ENCODE measurements at regions not wholly inside any gene's neighbourhood (a gene's known extent, or its start where the extent isn't known, plus 50 kb on each side); places are given as distances from the start of the nearest gene placed in this dataset.
"Not testable (repeated sequence)": the region's sequence is repeated elsewhere in the genome, so short reads cannot be mapped to it uniquely, and the experiment has no call there.

DNA sequence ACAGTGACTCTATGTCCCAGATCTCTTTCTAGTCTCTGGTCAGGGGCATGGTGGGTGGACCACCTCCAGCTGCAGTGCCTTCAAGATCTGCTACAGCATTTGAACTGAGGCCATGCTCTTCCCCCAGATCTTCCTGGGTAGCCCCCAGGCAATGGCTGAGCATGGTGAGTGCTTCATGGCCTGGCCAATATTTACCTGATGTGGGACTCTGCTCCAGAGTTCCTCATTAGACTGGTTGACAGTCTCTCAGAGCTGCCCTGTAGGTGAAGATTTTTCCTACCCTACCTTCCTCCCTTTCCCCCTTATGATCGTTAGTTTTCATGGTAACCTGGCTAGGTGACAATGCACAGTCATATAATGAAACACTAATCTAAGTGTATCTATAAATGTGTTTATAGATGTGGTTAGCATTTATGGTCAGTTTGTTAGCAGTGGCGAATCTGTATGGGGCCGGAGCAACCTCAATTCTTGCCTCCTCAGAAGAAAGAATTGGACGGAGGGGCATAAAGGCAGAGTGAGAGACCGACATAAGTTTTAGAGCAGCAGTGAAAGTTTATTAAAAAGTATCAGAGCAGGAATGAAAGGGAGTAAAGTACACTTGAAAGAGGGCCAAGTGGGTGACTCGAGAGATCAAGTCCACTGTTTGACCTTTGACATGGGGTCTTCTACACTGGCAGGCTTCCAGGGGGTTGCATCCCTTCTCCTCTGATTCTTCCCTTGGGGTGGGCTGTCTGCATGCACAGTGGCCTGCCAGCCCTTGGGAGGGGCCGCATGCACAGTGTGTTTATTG lies 256.3 kb downstream of the CD83 start:
- no peak for DNase-seq

DNA sequence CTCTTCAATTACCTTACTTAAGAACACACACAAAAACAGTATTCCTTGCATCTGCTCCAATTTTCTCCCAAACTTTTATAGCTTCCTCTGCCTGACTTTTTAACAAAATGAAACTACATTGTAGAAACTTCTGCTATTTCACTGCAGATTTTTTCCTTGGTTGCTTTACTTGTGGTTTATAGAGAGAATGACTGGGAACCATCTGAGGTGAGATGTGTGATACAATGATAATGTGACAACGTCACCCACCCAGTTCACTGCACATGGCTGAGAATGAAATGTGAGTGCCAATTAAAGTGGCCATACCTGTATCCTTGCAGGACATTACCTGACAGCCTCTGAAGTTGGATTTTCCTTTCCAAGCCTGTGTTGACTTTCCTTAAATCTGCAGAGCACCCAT lies 258.4 kb downstream of the CD83 start:
- no peak for DNase-seq

- no peak for DNase-seq
These were observed 262.0 kb downstream of the CD83 start for GRCh38 chr6:14379568-14379967.

GRCh38 chr6:14380086-14380820 lies 262.7 kb downstream of the CD83 start:
- DNase-seq: peak; percentile 57

GRCh38 chr6:14380901-14381828 lies 263.6 kb downstream of the CD83 start:
- peak; percentile 43 for DNase-seq

GRCh38 chr6:14381829-14382677 lies 264.5 kb downstream of the CD83 start:
- DNase-seq: peak; percentile 38

GRCh38 chr6:14382678-14383236 lies 265.2 kb downstream of the CD83 start:
- no peak for DNase-seq

DNA sequence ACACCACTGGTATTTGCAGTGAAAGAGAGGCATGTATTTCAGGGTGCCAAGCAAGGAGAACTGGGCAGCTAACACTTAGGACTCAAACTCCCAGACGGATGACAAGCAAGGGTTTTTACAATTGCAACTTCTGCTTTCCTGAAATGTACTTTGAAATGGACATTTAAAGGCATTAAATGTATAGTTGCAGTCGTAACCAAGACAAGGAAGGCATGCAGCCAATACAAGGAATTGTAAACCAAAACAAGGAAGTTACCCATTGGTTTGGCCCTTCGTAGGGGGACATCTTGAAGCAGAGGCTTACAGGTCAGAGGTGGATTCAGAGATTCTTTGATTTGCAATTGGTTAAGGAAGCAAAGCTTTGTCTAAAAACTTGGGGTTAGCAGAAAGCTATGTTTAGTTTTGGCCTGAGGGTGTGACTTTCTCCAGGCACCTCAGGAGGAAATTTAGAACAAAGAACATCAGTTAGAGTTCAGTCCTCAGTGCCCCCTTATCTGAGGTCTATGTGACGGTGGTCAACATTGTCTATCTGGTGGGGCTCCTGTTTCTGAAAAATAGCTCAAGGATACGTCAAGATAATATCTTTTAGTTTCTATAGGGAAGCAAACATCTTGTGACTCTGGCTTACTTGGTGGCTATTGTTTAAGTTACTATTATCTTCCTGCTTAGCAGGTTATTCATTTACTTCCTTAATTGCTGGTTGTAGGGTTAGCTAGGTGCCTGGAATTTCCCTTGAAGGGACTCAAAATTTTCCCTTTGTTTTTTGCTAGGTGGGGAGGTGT lies 266.0 kb downstream of the CD83 start:
- DNase-seq: no peak

DNA sequence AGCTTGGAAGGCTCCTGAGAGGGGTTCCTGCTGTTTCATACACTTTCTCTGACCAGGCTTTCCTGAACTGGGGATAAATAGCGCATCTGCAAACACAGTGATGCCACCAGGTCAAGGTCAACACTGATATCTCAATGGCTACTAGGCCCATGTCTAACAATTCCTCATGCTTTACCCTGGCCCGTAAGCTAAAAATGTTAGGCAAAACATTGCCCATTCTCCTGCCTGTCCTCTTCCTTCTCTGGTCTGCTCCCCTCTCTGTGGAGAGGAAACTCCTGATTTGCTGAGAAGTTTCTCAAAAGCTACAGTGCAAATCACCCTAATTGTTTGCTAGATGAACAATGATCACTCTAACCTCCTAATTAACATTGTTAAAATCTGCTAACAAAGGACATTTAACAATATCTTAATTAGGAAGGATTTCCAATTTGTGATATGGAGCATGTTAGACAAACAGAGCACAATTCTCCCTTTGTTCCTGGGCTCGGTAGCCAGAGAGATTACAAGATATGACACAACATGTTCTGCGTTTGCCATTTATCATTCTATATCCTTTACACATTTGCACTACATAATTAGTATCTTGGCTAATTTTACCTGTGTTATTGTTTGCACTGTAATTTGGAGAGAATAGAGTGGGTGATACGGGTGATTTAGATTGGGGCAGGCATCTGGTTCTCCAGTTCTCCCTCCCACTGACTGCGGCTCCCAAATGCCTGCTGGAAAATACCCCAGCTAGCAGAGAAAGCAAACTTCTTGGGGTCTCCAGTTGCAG lies 266.8 kb downstream of the CD83 start:
- DNase-seq: peak; percentile 62

- DNase-seq: no peak
These were observed 268.7 kb downstream of the CD83 start for GRCh38 chr6:14386263-14386662.

DNA sequence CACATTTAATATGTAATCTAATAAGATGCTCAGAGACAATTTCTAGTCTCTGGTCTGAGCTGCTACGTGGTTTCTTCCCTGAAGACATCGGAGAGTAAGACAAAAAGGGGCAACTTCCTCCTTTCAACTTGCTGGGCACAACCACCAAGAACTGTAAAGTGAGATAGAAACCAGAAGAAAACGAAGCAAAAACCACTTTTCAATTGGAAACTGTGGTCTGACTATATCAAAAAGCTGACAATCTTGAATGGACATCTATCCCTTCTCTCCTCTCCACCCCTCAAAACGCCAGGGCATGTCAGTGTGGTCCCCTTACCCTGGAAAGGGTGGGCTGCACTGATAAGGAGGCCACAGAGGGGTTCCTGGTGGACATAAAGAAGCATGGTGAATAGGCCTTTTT lies 269.1 kb downstream of the CD83 start:
- DNase-seq: no peak

DNA sequence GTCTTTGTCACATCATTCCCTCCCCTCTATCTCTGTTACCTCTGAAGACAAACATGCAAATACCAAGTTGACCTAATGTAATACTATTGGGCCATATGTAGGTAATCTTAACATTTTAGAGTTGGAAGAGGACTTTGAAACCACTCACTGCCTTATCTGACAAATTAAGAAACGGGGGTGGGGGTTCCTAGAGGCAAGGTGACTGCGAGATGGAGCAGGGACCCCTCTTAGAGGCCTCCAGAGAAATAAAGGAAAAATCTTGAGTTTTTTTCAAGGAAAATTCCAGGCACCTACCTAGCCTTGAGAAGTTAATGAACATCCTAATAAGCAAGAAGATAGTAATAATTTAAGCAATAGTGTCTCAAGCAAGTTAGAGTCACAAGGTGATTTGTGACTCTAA lies 270.8 kb downstream of the CD83 start:
- no peak for DNase-seq

DNA sequence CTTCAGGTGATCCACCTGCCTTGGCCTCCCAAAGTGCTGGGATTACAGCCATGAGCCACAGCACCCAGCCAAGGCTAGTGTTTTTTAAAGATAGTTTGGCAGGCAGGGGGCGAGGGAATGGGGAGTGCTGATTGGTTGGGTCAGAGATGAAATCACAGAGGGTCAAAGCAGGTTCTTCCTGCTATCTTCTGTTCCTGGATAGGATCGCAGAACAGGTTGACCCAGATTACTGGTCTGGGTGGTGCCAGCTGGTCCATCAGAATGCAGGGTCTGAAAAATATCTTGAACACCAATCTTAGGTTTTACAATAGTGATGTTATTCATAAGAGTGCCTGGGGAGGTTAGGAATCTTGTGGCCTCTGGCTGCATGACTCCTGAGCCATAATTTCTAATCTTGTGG lies 272.2 kb downstream of the CD83 start:
- not testable (repeated sequence) for DNase-seq

DNA sequence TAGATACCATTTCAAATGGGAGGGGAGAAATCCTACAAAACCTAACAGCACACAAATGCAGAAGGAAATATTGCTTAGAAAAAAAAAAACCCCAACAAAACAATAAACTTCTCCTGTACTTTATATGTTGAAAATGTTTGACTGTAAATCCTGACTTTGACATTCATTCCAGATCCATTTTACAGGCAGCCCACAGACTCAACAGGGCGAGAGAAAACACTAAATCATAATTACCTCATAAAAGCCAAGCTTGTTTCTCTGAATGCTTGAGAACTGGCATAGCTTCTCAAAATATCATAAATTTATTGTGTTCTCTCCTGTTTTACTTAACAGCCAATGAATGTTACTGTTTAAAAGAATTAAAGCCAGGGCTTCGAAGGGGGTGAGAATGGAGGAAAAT lies 273.2 kb downstream of the CD83 start:
- no peak for DNase-seq

- no peak for DNase-seq
These were observed 276.3 kb downstream of the CD83 start for GRCh38 chr6:14393910-14394309.

DNA sequence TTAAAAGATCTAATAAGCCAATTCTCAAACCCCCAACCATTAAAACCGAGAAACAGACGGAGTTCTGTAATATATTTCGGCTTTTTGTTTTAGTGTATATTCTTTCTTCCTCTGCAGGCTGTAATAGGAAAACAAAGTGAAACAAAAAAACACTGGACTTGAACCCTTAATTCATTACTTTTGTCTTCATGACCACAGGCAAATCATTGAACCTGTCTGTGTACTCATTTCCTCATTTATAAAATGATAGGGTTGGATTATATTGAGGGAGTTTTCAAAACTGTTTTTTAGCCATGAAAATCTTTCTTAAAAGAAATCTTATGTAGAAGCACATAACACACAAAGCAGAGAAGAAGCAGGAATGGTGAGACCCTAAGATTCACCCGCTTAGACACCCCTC lies 278.8 kb downstream of the CD83 start:
- DNase-seq: no peak

DNA sequence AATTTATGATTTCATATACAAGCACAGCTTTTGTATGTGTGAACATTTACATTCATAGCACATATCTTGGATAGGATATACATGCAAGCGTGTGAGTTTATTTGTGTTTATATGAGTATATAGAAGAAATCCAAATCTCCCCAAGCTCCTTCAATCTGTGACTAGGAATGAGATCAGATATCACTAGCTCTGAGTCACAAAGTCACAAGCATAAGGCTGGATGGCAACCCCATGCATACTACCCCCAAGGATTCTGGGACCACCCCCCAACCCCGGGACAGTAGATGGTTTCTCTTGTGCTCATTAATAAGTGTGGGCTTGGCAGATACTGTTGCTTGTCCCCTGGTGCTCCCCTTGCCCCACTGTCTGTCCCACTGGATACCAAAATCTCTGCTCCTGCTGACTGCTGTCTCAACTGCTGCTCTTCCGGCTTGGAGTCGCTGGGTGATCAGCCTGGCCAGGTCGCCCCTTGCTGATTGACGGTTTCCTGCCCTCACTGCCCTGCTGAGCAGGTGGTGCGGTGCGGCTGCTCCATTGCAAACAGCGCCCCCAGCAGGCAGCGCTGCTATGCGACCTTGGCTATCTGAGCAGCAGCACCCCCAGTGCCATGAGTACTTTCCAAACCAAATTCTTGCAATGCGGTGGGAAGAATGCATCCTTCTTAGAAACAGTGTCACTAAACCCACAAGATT lies 279.4 kb downstream of the CD83 start:
- no peak for DNase-seq

DNA sequence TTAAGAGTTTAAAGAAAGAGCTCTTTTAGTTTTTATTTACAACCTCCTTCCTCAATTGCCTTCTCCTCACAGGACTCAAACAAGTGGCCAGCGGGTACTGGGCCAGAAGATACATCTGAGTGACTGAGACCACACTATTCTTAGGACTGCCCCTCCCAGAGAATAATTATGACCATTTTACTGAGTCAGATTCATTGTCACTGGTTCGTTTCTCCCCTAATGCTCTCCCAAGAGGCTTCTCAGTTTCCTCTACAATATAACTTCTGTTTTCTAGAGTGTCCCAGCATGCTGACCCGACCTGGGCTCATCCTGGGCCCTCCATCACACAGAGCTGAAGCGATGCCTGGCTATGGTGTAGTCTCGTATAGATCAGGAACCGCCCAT lies 279.9 kb downstream of the CD83 start:
- DNase-seq: no peak

- no peak for DNase-seq
These were observed 281.4 kb downstream of the CD83 start for GRCh38 chr6:14398953-14399352.

DNA sequence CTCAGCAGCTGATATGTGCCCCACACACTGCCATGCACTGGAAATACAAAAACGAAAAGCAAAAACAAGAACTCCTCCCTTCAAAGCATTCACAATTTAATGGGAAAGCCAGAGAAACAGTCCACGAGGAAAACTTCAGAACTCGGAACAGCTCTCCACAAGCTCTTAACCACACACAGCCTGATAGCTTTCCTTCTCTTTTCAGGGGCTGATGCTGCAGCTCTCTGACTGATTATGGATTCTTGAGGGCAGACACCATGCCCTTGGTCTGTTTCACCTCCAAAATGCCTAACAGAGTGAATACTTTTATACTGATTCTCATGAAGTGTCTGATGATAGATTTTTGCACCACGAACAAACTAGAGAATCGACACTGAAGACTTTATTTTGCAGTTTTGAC lies 282.1 kb downstream of the CD83 start:
- no peak for DNase-seq
